Heart left ventricle (tissue), 16 donors: ENCODE measurements at regions not wholly inside any gene's neighbourhood (a gene's known extent, or its start where the extent isn't known, plus 50 kb on each side); places are given as distances from the start of the nearest gene placed in this dataset.
A peak's percentile ranks its signal among the peaks of the same experiment; 100 is the strongest.

Source experiments
- ATAC-seq, 4 donors: fragments of 200-7000 bp; cut with Tn5 transposase; one replicate each; pipeline ENCODE4 v1.9.1; 2020 to 2022; ENCODE audit warnings: moderate library complexity in 4 of 4, mild to moderate bottlenecking in 3 of 4, moderate number of reproducible peaks in 1 of 4
- DNase-seq, 5 donors: peaks; one replicate each; pipeline ENCODE4 v3.0.0-alpha.2; 2020
- H3K27ac ChIP-seq, 12 donors: fragments of 200-600 bp; sonication (generic) in 4 of 12; one replicate each; pipeline versions ENCODE4 v1.5.0 to v1.8.0; 2016 to 2022; ENCODE audit warnings: mild to moderate bottlenecking in 2 of 12
- H3K27me3 ChIP-seq, 9 donors: fragments of 200-600 bp; sonication (generic) in 2 of 9; one replicate each; pipeline versions ENCODE4 v1.5.1 to v1.8.0; 2016 to 2022; ENCODE audit warnings: mild to moderate bottlenecking in 3 of 9
- H3K36me3 ChIP-seq, 9 donors: fragments of 200-600 bp; sonication (generic) in 2 of 9; one replicate each; pipeline versions ENCODE4 v1.5.0 to v1.8.0; 2018 to 2022; ENCODE audit warnings: mild to moderate bottlenecking in 2 of 9
- H3K4me1 ChIP-seq, 12 donors: fragments of 200-600 bp; sonication (generic) in 4 of 12; one replicate each; pipeline versions ENCODE4 v1.5.0 to v1.8.0; 2016 to 2022; ENCODE audit warnings: mild to moderate bottlenecking in 3 of 12
- H3K4me3 ChIP-seq, 12 donors: fragments of 200-600 bp; sonication (generic) in 4 of 12; one replicate each; pipeline versions ENCODE4 v1.5.0 to v1.8.0; 2017 to 2022; ENCODE audit warnings: mild to moderate bottlenecking in 9 of 12, moderate library complexity in 4 of 12
- H3K9me3 ChIP-seq, 12 donors: fragments of 200-600 bp; sonication (generic) in 4 of 12; one replicate each; pipeline versions ENCODE4 v1.5.0 to v1.8.0; 2016 to 2022; ENCODE audit warnings: mild to moderate bottlenecking in 1 of 12
- CTCF ChIP-seq, 12 donors: fragments of 200-600 bp; sonication (generic) in 4 of 12; IDR thresholded peaks; one replicate each; pipeline versions ENCODE4 v1.5.0 to v1.8.0; 2018 to 2022; ENCODE audit warnings: antibody characterized with exemption in 12 of 12, mild to moderate bottlenecking in 5 of 12
- POLR2A ChIP-seq, 2 donors: fragments of 450-650 bp; IDR thresholded peaks; one replicate each; pipeline ENCODE4 v1.6.1; 2017; ENCODE audit warnings: antibody characterized with exemption in 2 of 2, mild to moderate bottlenecking in 2 of 2, moderate library complexity in 2 of 2
- WGBS, 4 donors: extraction: QIAGEN DNeasy Blood & Tissue Kit in 2 of 4; methylation state at CpG; one replicate each; pipeline versions ENCODE4 v1.1.5 to v1.1.7; 2013 to 2018; 5-methylcytosine and 5-hydroxymethylcytosine counted together
- intact Hi-C, 10 donors: fragments of 100-400 bp; cut with DNase I; formaldehyde crosslinking; loops; one replicate each; pipeline versions ENCODE4 v1.11.1 to v1.14.2; 2022
- donor health status: ischemic (EF 13 %, LVEDD 7.1; RV severe dilation, severe dysfunction).
- donor health status: healthy with polysubstance abuse.
- donor health status: DM: no; HTN: yes; CAD: no.
- donor health status: DM: no; HTN: no; CAD: no.
- donor health status: ischemic (EF 25% LVEDD 6.9; RV normal size, moderate dysfunction).
- donor health status: ischemic (EF 25% LVEDD 5.7; RV mildly dilated, moderate dysfunction).
- donor health status: healthy.
- donor health status: DM: yes; HTN: yes; CAD: no.
- donor health status: ischemic (EF 35%, LVEDD 5.7; RV mildly dilated, moderate dysfunction).
- donor health status: nonischemic (EF 11% LVEDD 7.7; RV severe dilation, severe dysfunction).
- donor health status: DM: yes; HTN: yes; CAD: no.
- donor health status: PGD.
- donor health status: ischemic (EF 29% LVEDD 5.4; RV normal size, mild dysfunction).
- donor health status: nonischemic (EF 23%, LVEDD 6.1; RV moderate dilation, normal function).

DNA sequence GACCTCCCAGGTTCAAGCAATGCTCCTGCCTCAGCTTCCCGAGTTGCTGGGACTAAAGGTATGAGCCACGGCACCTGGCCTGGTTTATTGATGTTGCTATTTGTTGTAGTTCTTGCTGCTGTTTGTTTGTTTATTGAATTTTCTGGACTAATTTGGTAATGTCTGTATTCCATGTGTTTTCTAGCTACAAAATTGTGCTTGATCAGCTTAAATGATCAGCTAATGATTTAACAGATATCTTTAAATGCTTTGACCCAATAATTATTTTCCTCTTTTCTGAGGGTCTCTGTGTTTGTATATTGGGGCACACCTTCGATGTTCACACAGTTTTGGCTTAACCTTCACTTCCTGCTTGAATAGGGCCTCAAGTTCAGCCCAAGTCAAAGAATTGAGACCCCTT is 488.1 kb upstream of the HTR2C start:
- no peak for ATAC-seq
- no peak for TF ChIP-seq CTCF (IDR thresholded peaks at IDR 0.05)
- no peak for TF ChIP-seq POLR2A (IDR thresholded peaks at IDR 0.05)
- Histone ChIP-seq H3K36me3 (no peaks in the 10 kb centered on the region), H3K4me3 (no peak overlapping the region), H3K27me3 (peaks cover 0 to 5% (median 0%) of the 10 kb centered on the region in 9 donors), H3K27ac (no peak overlapping the region), H3K4me1 (no peaks in the 10 kb centered on the region), H3K9me3 (peaks cover 0 to 7% (median 0%) of the 10 kb centered on the region in 12 donors)
- intact Hi-C loops: no loop called here
- DNase-seq: no peak
- 69 to 74% (median 73%) methylated on average over 3 of the region's 3 CpGs for WGBS, 4 donors

- TF ChIP-seq CTCF (IDR thresholded peaks at IDR 0.05) (no peak), POLR2A (IDR thresholded peaks at IDR 0.05) (no peak)
- DNase-seq: no peak
- no peaks in the 10 kb centered on the region for H3K36me3 ChIP-seq
- 68 to 85% (median 70%) methylated on average over 1 of the region's 1 CpG for WGBS, 4 donors
- no peak for ATAC-seq
- peaks cover 0 to 18% (median 0%) of the 10 kb centered on the region in 12 donors for H3K9me3 ChIP-seq
- H3K27me3 ChIP-seq: peaks cover 0 to 8% (median 0%) of the 10 kb centered on the region in 9 donors
- no peak overlapping the region for H3K4me3 ChIP-seq
- intact Hi-C loops: no loop called here
- H3K4me1 ChIP-seq: no peaks in the 10 kb centered on the region
- H3K27ac ChIP-seq: no peak overlapping the region
Measured at GRCh38 chrX:114087543-114087942, 496.3 kb upstream of the HTR2C start.

DNA sequence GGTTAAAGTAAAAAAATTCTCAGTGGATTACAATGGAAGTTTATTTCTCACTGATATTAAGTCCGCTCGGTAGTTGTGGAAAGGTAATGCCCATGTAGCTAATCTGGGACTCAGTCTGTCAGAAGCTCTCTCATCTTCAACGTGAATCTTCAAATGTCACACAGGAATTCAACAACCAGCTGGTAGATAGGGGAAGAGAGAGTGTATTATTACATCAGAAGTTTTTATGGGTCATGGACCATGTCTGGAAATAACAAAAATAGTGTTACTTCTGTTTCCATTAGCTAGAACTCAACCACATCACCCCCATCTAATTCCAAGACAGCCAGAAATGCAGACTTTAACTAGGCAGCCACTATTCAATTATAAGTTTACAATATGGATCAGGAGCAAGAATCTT is 506.1 kb upstream of the HTR2C start:
- Histone ChIP-seq H3K27me3 (peaks cover 0 to 13% (median 0%) of the 10 kb centered on the region in 9 donors), H3K36me3 (no peaks in the 10 kb centered on the region), H3K27ac (no peak overlapping the region), H3K9me3 (peaks cover 0 to 7% (median 0%) of the 10 kb centered on the region in 12 donors), H3K4me3 (no peak overlapping the region), H3K4me1 (no peaks in the 10 kb centered on the region)
- ATAC-seq (no peak), DNase-seq (no peak)
- intact Hi-C loops: no loop called here
- WGBS, 4 donors: 53 to 64% (median 58%) methylated on average over 3 of the region's 3 CpGs
- TF ChIP-seq CTCF (IDR thresholded peaks at IDR 0.05): no peak

- intact Hi-C loops: no loop called here
- 45 to 59% (median 51%) methylated on average over 4 of the region's 4 CpGs for whole genome bisulfite sequencing, 4 donors
- Histone ChIP-seq H3K36me3 (no peaks in the 10 kb centered on the region), H3K4me1 (no peaks in the 10 kb centered on the region), H3K27ac (no peak overlapping the region), H3K27me3 (peaks cover 0 to 20% (median 0%) of the 10 kb centered on the region in 9 donors), H3K4me3 (no peak overlapping the region), H3K9me3 (peaks cover 0 to 7% (median 0%) of the 10 kb centered on the region in 12 donors)
- no peak for DNase-seq
- ATAC-seq: no peak
- TF ChIP-seq CTCF (IDR thresholded peaks at IDR 0.05) (peak in 5 of 12 donors; percentile 6 to 30 (median 29)), POLR2A (IDR thresholded peaks at IDR 0.05) (no peak)
Measured at GRCh38 chrX:114075073-114075673, 508.7 kb upstream of the HTR2C start.
